Neural cell (in vitro differentiated cells): ENCODE measurements at regions not wholly inside any gene's neighbourhood (a gene's known extent, or its start where the extent isn't known, plus 50 kb on each side); places are given as distances from the start of the nearest gene placed in this dataset.

ENCODE experiments used
- CTCF ChIP-seq: fragments of 450-650 bp; IDR thresholded peaks from 2 replicates; pipeline ENCODE4 v1.5.1; 2014; ENCODE audit warnings: antibody characterized with exemption, mild to moderate bottlenecking, moderate library complexity; ENCODE audit not compliant: poor library complexity, severe bottlenecking
- EZH2 ChIP-seq: fragments of 200-600, 300-800 bp; shearing (Covaris generic), sonication (generic); IDR thresholded peaks from 2 replicates; pipeline ENCODE4 v1.6.1; 2014; ENCODE audit warnings: antibody characterized with exemption, low read length, borderline replicate concordance, mild to moderate bottlenecking; ENCODE audit not compliant: insufficient read depth, poor library complexity, severe bottlenecking
- RAD21 ChIP-seq: fragments of 450-650 bp; conservative IDR thresholded peaks from 2 replicates; pipeline ENCODE4 v1.6.1; 2014; ENCODE audit warnings: antibody characterized with exemption, mild to moderate bottlenecking, moderate library complexity

GRCh38 chr22:27455526-27455925, 346.0 kb downstream of the MN1 start:
- TF ChIP-seq CTCF (no peak), RAD21 (no peak), EZH2 (no peak)
